GM23248 (cell line): ENCODE measurements at regions not wholly inside any gene's neighbourhood (a gene's known extent, or its start where the extent isn't known, plus 50 kb on each side); places are given as distances from the start of the nearest gene placed in this dataset.

Experiments used
- EZH2 ChIP-seq: fragments of 200-600 bp; sonication (generic); IDR thresholded peaks from 2 replicates; pipeline ENCODE4 v1.6.1; 2018; ENCODE audit warnings: antibody characterized with exemption, mild to moderate bottlenecking; ENCODE audit not compliant: insufficient read depth, poor library complexity, severe bottlenecking
- EZH2phosphoT487 ChIP-seq: fragments of 200-600 bp; sonication (generic); IDR thresholded peaks from 2 replicates; pipeline ENCODE4 v1.6.1; 2018; ENCODE audit warnings: antibody characterized with exemption, moderate library complexity, mild to moderate bottlenecking, low read depth; ENCODE audit not compliant: insufficient read depth

DNA sequence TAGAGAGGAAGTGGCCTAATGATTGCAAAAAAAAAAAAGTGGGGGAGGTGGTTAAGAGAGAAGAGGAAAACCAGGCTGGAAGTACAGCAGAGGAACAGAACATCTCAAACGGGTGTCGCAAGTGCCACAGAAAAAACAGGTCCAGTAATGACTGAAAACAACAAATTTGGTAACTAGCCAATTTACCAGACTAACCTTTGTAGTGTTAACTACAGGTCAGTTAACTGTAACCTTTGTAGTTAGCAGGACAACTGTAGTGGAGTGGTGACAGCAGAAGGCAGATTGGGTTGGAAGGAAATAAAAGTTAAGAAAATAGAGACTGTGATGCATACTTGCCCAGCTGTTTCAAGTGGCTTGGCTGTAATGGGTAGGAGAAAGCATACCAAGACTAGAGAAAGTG lies 91.4 kb upstream of the CHST9 start:
- TF ChIP-seq EZH2phosphoT487 = no peak
- no peak for TF ChIP-seq EZH2
